OCI-LY7 (cell line): ENCODE measurements at regions not wholly inside any gene's neighbourhood (a gene's known extent, or its start where the extent isn't known, plus 50 kb on each side); places are given as distances from the start of the nearest gene placed in this dataset.

Experiments
- BruUV-seq: library from RNA; stranded (reverse); fragments of 400-500 nt; replicated peaks from 2 replicates; lab custom pipeline; 2021; lab: Mats Ljungman, UMichigan
- CTCF ChIA-PET: fragments of 300-600 bp; sonication (Branson Sonifier 250); formaldehyde crosslinking; loops from one replicate; lab custom pipeline; 2022; ENCODE audit warnings: antibody characterized with exemption; ENCODE audit not compliant: unreplicated experiment; lab: Charles Lee
- POLR2A ChIA-PET: fragments of 300-600 bp; sonication (Branson Sonifier 250); formaldehyde crosslinking; loops from one replicate; lab custom pipeline; 2022; ENCODE audit warnings: antibody characterized with exemption; lab: Charles Lee
- DNase-seq: peaks from one replicate; pipeline ENCODE4 v3.0.0-alpha.2; 2015; ENCODE audit warnings: low spot score
- H2AFZ ChIP-seq: fragments of 200-600 bp; sonication (generic), shearing (Covaris generic); 2 replicates; pipeline ENCODE4 v1.6.1; 2014; ENCODE audit warnings: mild to moderate bottlenecking, antibody characterized with exemption, low read length, moderate library complexity
- H3K27ac ChIP-seq: fragments of 200-600 bp; sonication (generic); 2 replicates; pipeline ENCODE4 v1.5.1; 2014; ENCODE audit warnings: mixed run types, low read depth, mild to moderate bottlenecking, moderate library complexity, low read length, inconsistent platforms; ENCODE audit not compliant: poor library complexity, severe bottlenecking
- H3K36me3 ChIP-seq: fragments of 200-600 bp; sonication (generic); 2 replicates; pipeline ENCODE4 v1.6.1; 2014; ENCODE audit warnings: mild to moderate bottlenecking, antibody characterized with exemption, low read length, moderate library complexity, mixed read lengths; ENCODE audit not compliant: insufficient read depth
- H3K4me1 ChIP-seq: fragments of 200-600 bp; sonication (generic); 2 replicates; pipeline ENCODE4 v1.5.1; 2014; ENCODE audit warnings: mild to moderate bottlenecking, low read length; ENCODE audit not compliant: insufficient read depth, poor library complexity, severe bottlenecking
- H3K4me2 ChIP-seq: fragments of 200-600 bp; sonication (generic); 2 replicates; pipeline ENCODE4 v1.6.1; 2014; ENCODE audit warnings: mild to moderate bottlenecking, low read length
- H3K4me3 ChIP-seq: fragments of 200-600 bp; sonication (generic); 2 replicates; pipeline ENCODE4 v1.5.1; 2014; ENCODE audit warnings: mild to moderate bottlenecking, low read depth, low read length; ENCODE audit not compliant: poor library complexity, severe bottlenecking
- H3K79me2 ChIP-seq: fragments of 200-600 bp; sonication (generic); 2 replicates; pipeline ENCODE4 v1.6.1; 2016; ENCODE audit warnings: low read depth, mild to moderate bottlenecking, low read length, moderate library complexity, mixed read lengths; ENCODE audit not compliant: insufficient read depth
- H3K9me2 ChIP-seq: fragments of 200-600 bp; sonication (generic); 2 replicates; pipeline ENCODE4 v1.6.1; 2016; ENCODE audit warnings: mild to moderate bottlenecking, low read length, mixed read lengths; ENCODE audit not compliant: insufficient read depth
- H3K9me3 ChIP-seq: fragments of 200-600 bp; sonication (generic); 2 replicates; pipeline ENCODE4 v1.6.1; 2014; ENCODE audit warnings: mild to moderate bottlenecking, mixed run types, low read length, mixed read lengths
- H4K20me1 ChIP-seq: fragments of 200-600 bp; sonication (generic); 2 replicates; pipeline ENCODE4 v1.6.1; 2014; ENCODE audit warnings: mild to moderate bottlenecking, antibody characterized with exemption, low read length, moderate library complexity, mixed read lengths; ENCODE audit not compliant: insufficient read depth
- CTCF ChIP-seq: fragments of 200-600 bp; sonication (generic); conservative IDR thresholded peaks from 2 replicates; pipeline ENCODE4 v1.5.1; 2014; ENCODE audit warnings: mild to moderate bottlenecking, antibody characterized with exemption, low read length, moderate library complexity, mixed read lengths
- EZH2phosphoT487 ChIP-seq: fragments of 200-600 bp; sonication (generic); IDR thresholded peaks from 2 replicates; pipeline ENCODE4 v1.6.1; 2018; ENCODE audit warnings: low read depth, borderline replicate concordance, mild to moderate bottlenecking, mixed run types, antibody characterized with exemption, low read length, moderate library complexity, mixed read lengths
- intact Hi-C: fragments of 100-400 bp; cut with micrococcal nuclease; formaldehyde crosslinking; loops from one replicate; pipeline ENCODE4 v1.10.0; 2022; ENCODE audit not compliant: unreplicated experiment

GRCh38 chr5:51521583-51521982, 138.3 kb downstream of the ISL1 start:
- ChIA-PET CTCF (no interaction called here), POLR2A (no interaction called here)
- no peak for TF ChIP-seq EZH2phosphoT487
- no peak for TF ChIP-seq CTCF

GRCh38 chr5:51539232-51539631, 156.0 kb downstream of the ISL1 start:
- H3K36me3 ChIP-seq, result no peaks in the 10 kb centered on the region
- H3K27ac ChIP-seq, result no peak overlapping the region
- no peak overlapping the region for H2AFZ ChIP-seq
- intact Hi-C loops, result no loop called here
- CTCF ChIA-PET, result no interaction called here
- TF ChIP-seq CTCF, result no peak
- no peak for TF ChIP-seq EZH2phosphoT487
- H3K4me2 ChIP-seq, result no peak overlapping the region
- no peaks in the 10 kb centered on the region for H3K4me1 ChIP-seq
- H3K9me3 ChIP-seq, result no peaks in the 10 kb centered on the region
- no peaks in the 10 kb centered on the region for H4K20me1 ChIP-seq
- DNase-seq, result no peak
- BruUV-seq, result no TSS peak
- no peaks in the 10 kb centered on the region for H3K9me2 ChIP-seq
- POLR2A ChIA-PET, result no interaction called here
- H3K79me2 ChIP-seq, result no peaks in the 10 kb centered on the region
- H3K4me3 ChIP-seq, result no peak overlapping the region

More at GRCh38 chr5:51521583-51521982, 138.3 kb downstream of the ISL1 start:
- Histone ChIP-seq H2AFZ (no peak overlapping the region), H4K20me1 (no peaks in the 10 kb centered on the region), H3K9me2 (no peaks in the 10 kb centered on the region), H3K36me3 (no peaks in the 10 kb centered on the region), H3K79me2 (no peaks in the 10 kb centered on the region), H3K4me3 (no peak overlapping the region), H3K27ac (no peak overlapping the region), H3K4me1 (no peaks in the 10 kb centered on the region), H3K9me3 (no peaks in the 10 kb centered on the region), H3K4me2 (no peak overlapping the region)
- no peak for DNase-seq
- intact Hi-C loops, result no loop called here
- BruUV-seq, result no TSS peak

GRCh38 chr5:51544031-51544785, 161.0 kb downstream of the ISL1 start:
- BruUV-seq, result no TSS peak
- Histone ChIP-seq H3K79me2 (no peaks in the 10 kb centered on the region), H4K20me1 (no peaks in the 10 kb centered on the region), H2AFZ (no peak overlapping the region), H3K36me3 (no peaks in the 10 kb centered on the region), H3K27ac (no peak overlapping the region), H3K4me1 (no peaks in the 10 kb centered on the region), H3K4me2 (no peak overlapping the region), H3K9me2 (no peaks in the 10 kb centered on the region), H3K9me3 (no peaks in the 10 kb centered on the region), H3K4me3 (no peak overlapping the region)
- POLR2A ChIA-PET, result no interaction called here
- intact Hi-C loops, result no loop called here
- TF ChIP-seq CTCF, result no peak
- no peak for TF ChIP-seq EZH2phosphoT487
- CTCF ChIA-PET, result no interaction called here
- DNase-seq, result no peak
